G401.6 (cell line): ENCODE measurements at regions not wholly inside any gene's neighbourhood (a gene's known extent, or its start where the extent isn't known, plus 50 kb on each side); places are given as distances from the start of the nearest gene placed in this dataset.

Source experiments
- FAIRE-seq: peaks from 2 replicates; lab custom pipeline; 2012; peaks lifted over from hg19 to GRCh38; lab: Jason Lieb, UNC

- FAIRE-seq: no peak
These were observed 262.0 kb downstream of the BCOR start for GRCh38 chrX:39835776-39836175.

- no peak for FAIRE-seq
These were observed 260.8 kb downstream of the BCOR start for GRCh38 chrX:39836802-39837420.

- no peak for FAIRE-seq
These were observed 260.1 kb downstream of the BCOR start for GRCh38 chrX:39837688-39838087.

- FAIRE-seq: no peak
These were observed 258.4 kb downstream of the BCOR start for GRCh38 chrX:39839371-39839770.

GRCh38 chrX:39840133-39840532, 257.6 kb downstream of the BCOR start:
- FAIRE-seq: no peak

GRCh38 chrX:39840581-39841093, 257.1 kb downstream of the BCOR start:
- no peak for FAIRE-seq

GRCh38 chrX:39841604-39842003, 256.2 kb downstream of the BCOR start:
- no peak for FAIRE-seq

- no peak for FAIRE-seq
These were observed 255.3 kb downstream of the BCOR start for GRCh38 chrX:39842281-39842973.

GRCh38 chrX:39843318-39843717, 254.4 kb downstream of the BCOR start:
- no peak for FAIRE-seq

- no peak for FAIRE-seq
These were observed 252.5 kb downstream of the BCOR start for GRCh38 chrX:39845233-39845632.

GRCh38 chrX:39846460-39846859, 251.3 kb downstream of the BCOR start:
- no peak for FAIRE-seq

- no peak for FAIRE-seq
These were observed 249.5 kb downstream of the BCOR start for GRCh38 chrX:39848243-39848642.

- no peak for FAIRE-seq
These were observed 248.9 kb downstream of the BCOR start for GRCh38 chrX:39848900-39849299.

GRCh38 chrX:39850209-39850608, 247.5 kb downstream of the BCOR start:
- no peak for FAIRE-seq

- no peak for FAIRE-seq
These were observed 247.1 kb downstream of the BCOR start for GRCh38 chrX:39850630-39851152.

- FAIRE-seq: no peak
These were observed 245.9 kb downstream of the BCOR start for GRCh38 chrX:39851745-39852455.

- FAIRE-seq: no peak
These were observed 245.3 kb downstream of the BCOR start for GRCh38 chrX:39852491-39852890.

- no peak for FAIRE-seq
These were observed 244.2 kb downstream of the BCOR start for GRCh38 chrX:39853417-39854030.

- no peak for FAIRE-seq
These were observed 242.7 kb downstream of the BCOR start for GRCh38 chrX:39854772-39855747.

GRCh38 chrX:39855748-39856129, 242.0 kb downstream of the BCOR start:
- no peak for FAIRE-seq

GRCh38 chrX:39856472-39857121, 241.2 kb downstream of the BCOR start:
- FAIRE-seq: no peak
